AG04450 (cell line): ENCODE measurements at regions not wholly inside any gene's neighbourhood (a gene's known extent, or its start where the extent isn't known, plus 50 kb on each side); places are given as distances from the start of the nearest gene placed in this dataset.

Experiments
- CTCF ChIA-PET: fragments of 300-600, 350-600 bp; formaldehyde crosslinking; extraction: SDS; loops from one replicate; lab custom pipeline; 2022; ENCODE audit warnings: antibody characterized with exemption, inconsistent platforms; lab: Charles Lee
- POLR2A ChIA-PET: fragments of 350-600 bp; formaldehyde crosslinking; extraction: SDS; loops from one replicate; lab custom pipeline; 2021; ENCODE audit warnings: antibody characterized with exemption, inconsistent platforms; lab: Yijun Ruan, JAX
- DNase-seq: peaks from one replicate; pipeline ENCODE4 v3.0.0-alpha.2; 2011; ENCODE audit warnings: low read depth, low spot score
- H3K27ac ChIP-seq: one replicate; pipeline ENCODE4 v1.5.1; 2012; ENCODE audit warnings: low read depth, low read length, control low read depth
- H3K27me3 ChIP-seq: one replicate; pipeline ENCODE4 v1.6.0; 2012; ENCODE audit warnings: low read length; ENCODE audit not compliant: control insufficient read depth, insufficient read depth
- H3K4me3 ChIP-seq: 2 replicates; pipeline ENCODE4 v1.5.1; 2011; ENCODE audit warnings: mild to moderate bottlenecking, low read depth, low read length, control low read depth
- H3K9me3 ChIP-seq: 2 replicates; pipeline ENCODE4 v1.5.1; 2012; ENCODE audit warnings: low read length; ENCODE audit not compliant: control insufficient read depth, insufficient read depth
- CTCF ChIP-seq: IDR thresholded peaks from 2 replicates; pipeline ENCODE4 v1.5.1; 2011; ENCODE audit warnings: low read depth, low read length, control low read depth, inconsistent platforms

DNA sequence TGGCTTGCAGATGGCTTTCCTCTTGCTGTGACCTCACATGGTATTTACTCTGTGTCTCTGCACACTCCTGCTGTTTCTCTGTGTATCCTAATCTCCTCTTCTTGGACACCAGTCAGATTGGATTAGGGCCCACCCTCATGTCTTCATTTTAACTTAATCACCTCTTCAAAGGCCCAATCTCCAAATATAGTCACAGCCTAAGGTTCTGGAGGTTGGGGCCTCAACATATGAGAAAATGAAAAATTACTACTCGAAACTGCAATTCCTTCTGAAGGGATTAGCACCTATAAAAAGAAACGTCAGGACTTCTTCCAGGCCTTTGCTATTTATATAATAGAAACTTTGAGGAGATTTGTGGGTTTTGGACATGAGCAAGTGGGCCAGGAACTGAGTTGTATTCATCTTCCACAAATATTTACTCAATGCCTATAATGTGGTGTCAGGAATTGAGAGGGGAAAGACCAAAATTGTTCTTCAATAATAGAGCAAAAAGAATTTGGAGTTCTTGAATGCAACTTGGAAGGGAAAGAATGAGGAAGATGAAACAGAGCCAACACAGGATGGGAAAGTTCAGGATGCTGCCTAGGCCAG, 270.0 kb upstream of the FN1 start:
- H3K27me3 ChIP-seq: no peaks in the 10 kb centered on the region
- no peak for TF ChIP-seq CTCF
- CTCF ChIA-PET: no interaction called here
- POLR2A ChIA-PET: no interaction called here
- DNase-seq: no peak
- no peak overlapping the region for H3K4me3 ChIP-seq
- H3K9me3 ChIP-seq: no peaks in the 10 kb centered on the region
- peak overlapping the region; percentile 13 for H3K27ac ChIP-seq

GRCh38 chr2:215705281-215705680, 269.4 kb upstream of the FN1 start:
- TF ChIP-seq CTCF: no peak
- H3K27ac ChIP-seq: no peak overlapping the region
- DNase-seq: no peak

DNA sequence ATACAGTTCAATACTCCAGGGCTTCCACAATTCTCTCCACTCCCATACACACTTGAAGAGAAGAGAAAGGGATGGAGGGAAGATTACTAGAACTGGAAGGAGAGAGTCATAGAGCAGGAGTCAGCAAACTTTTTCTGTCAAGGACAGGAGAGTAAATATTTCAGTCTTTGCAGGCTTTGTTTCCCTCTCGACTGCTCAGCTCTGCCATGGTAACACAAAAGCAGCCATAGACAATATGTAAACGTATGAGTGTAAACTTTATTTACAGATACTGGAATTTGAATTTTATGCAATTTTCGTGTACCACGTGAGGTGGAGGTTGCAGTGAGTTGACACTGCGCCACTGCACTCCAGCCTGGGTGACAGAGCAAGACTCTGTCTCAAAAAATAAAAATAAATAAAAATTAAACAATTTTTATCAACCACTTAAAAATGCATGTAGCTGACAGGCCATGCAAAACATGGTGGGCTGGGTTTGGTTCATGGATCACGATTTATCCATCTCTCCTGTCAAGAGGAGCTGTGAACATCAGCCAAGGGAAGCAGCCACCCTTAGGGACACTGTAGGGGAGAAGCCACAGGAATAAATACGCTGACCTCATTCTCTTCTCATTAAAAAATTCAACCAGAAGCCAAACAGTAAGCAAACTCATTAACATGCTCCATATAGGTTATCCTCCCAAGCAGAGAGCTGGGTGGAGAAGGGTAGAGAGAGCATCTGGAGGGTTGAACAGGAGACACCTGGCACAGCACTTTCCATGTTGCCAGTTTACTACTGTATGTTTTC, 266.4 kb upstream of the FN1 start:
- H3K9me3 ChIP-seq: 0 out of 2 replicates have a peak, but pooled peaks cover 2% of the 10 kb centered on the region
- H3K4me3 ChIP-seq: no peak overlapping the region
- no peak for DNase-seq
- POLR2A ChIA-PET: no interaction called here
- H3K27ac ChIP-seq: no peak overlapping the region
- CTCF ChIA-PET: interaction anchor here (1.6 kb wide), 1 partner anchor 248 kb away, joined by 5 read pairs; no protein-coding TSS in a partner anchor
- no peak for TF ChIP-seq CTCF
- no peaks in the 10 kb centered on the region for H3K27me3 ChIP-seq

More at GRCh38 chr2:215705281-215705680, 269.4 kb upstream of the FN1 start:
- H3K4me3 ChIP-seq: no peak overlapping the region
- ChIA-PET CTCF (no interaction called here), POLR2A (no interaction called here)
- no peaks in the 10 kb centered on the region for H3K27me3 ChIP-seq
- H3K9me3 ChIP-seq: no peaks in the 10 kb centered on the region

GRCh38 chr2:215699700-215700538, 264.1 kb upstream of the FN1 start:
- Histone ChIP-seq H3K4me3 (no peak overlapping the region), H3K9me3 (peaks cover 2% of the 10 kb centered on the region; the same call in 1 of the 2 replicates), H3K27ac (peak overlapping the region; percentile 55), H3K27me3 (no peaks in the 10 kb centered on the region)
- no peak for DNase-seq
- ChIA-PET CTCF (interaction anchor here (1.1 kb wide), 1 partner anchor 13 kb away, joined by 4 read pairs; no protein-coding TSS in a partner anchor), POLR2A (interaction anchor here (0.8 to 1.7 kb wide), 7 partner anchors 12 to 269 kb away, joined by 3 to 6 read pairs (median 4); no protein-coding TSS in a partner anchor)
- TF ChIP-seq CTCF: no peak
